Caco-2 (cell line): ENCODE measurements at regions not wholly inside any gene's neighbourhood (a gene's known extent, or its start where the extent isn't known, plus 50 kb on each side); places are given as distances from the start of the nearest gene placed in this dataset.

Experiments
- BruUV-seq: library from RNA; stranded (reverse); fragments of 400-500 nt; replicated peaks from 2 replicates; lab custom pipeline; 2021; lab: Mats Ljungman, UMichigan
- CTCF ChIA-PET: fragments of 300-600 bp; sonication (Branson Sonifier 250); formaldehyde crosslinking; loops from one replicate; lab custom pipeline; 2022; ENCODE audit warnings: antibody characterized with exemption; lab: Charles Lee
- POLR2A ChIA-PET: fragments of 300-600 bp; sonication (Branson Sonifier 250); formaldehyde crosslinking; loops from one replicate; lab custom pipeline; 2022; ENCODE audit warnings: antibody characterized with exemption; lab: Charles Lee
- DNase-seq, 2 experiments: peaks; one replicate each; pipeline versions ENCODE4 v3.0.0 to v3.0.0-alpha.2; 2020 to 2022
- H3K27me3 ChIP-seq: replicated peaks from 2 replicates; pipeline ENCODE4 v1.6.0; 2011; ENCODE audit warnings: low read length; ENCODE audit not compliant: control insufficient read depth, insufficient read depth
- H3K36me3 ChIP-seq: 2 replicates; pipeline ENCODE4 v1.5.1; 2011; ENCODE audit warnings: low read length; ENCODE audit not compliant: control insufficient read depth, insufficient read depth
- H3K4me1 ChIP-seq: fragments of 250-450 bp; sonication (Bioruptor Pico); 2 replicates; pipeline ENCODE4 v1.5.1; 2020; ENCODE audit warnings: mild to moderate bottlenecking
- H3K4me3 ChIP-seq: 2 replicates; pipeline ENCODE4 v1.5.1; 2011; ENCODE audit warnings: low read depth, mild to moderate bottlenecking, control low read depth, low read length
- H3K9me3 ChIP-seq: fragments of 250-450 bp; sonication (Bioruptor Pico); 2 replicates; pipeline ENCODE4 v1.5.1; 2020; ENCODE audit warnings: mild to moderate bottlenecking, moderate library complexity
- H3K27ac Mint-ChIP-seq: one replicate; pipeline ENCODE4 v1.8.0; 2022; ENCODE audit warnings: mixed read lengths; ENCODE audit not compliant: unreplicated experiment
- H3K27me3 Mint-ChIP-seq: one replicate; pipeline ENCODE4 v1.8.0; 2022; ENCODE audit warnings: mixed read lengths; ENCODE audit not compliant: insufficient read depth, unreplicated experiment
- H3K36me3 Mint-ChIP-seq: one replicate; pipeline ENCODE4 v1.8.0; 2022; ENCODE audit warnings: mild to moderate bottlenecking, mixed read lengths; ENCODE audit not compliant: insufficient read depth, unreplicated experiment
- H3K4me1 Mint-ChIP-seq: one replicate; pipeline ENCODE4 v1.8.0; 2022; ENCODE audit warnings: low read depth, mixed read lengths; ENCODE audit not compliant: unreplicated experiment
- H3K4me3 Mint-ChIP-seq: one replicate; pipeline ENCODE4 v1.8.0; 2022; ENCODE audit warnings: mild to moderate bottlenecking, moderate library complexity, mixed read lengths; ENCODE audit not compliant: unreplicated experiment
- H3K9me3 Mint-ChIP-seq: one replicate; pipeline ENCODE4 v1.8.0; 2022; ENCODE audit warnings: mixed read lengths; ENCODE audit not compliant: unreplicated experiment
- intact Hi-C: fragments of 100-400 bp; cut with micrococcal nuclease; formaldehyde crosslinking; loops from one replicate; pipeline ENCODE4 v1.10.0; 2022; ENCODE audit not compliant: unreplicated experiment
- TF ChIP-seq, protein P1 (sequence below), 2 experiments: fragments of 200-600 bp in 1 of 2; IDR thresholded peaks; 1 replicate in 1 of 2; 2 replicates in 1 of 2; pipeline versions ENCODE4 v1.5.1 to v1.8.0; 2011 to 2022; ENCODE audit warnings: antibody characterized with exemption in 1 of 2, control low read depth in 1 of 2, inconsistent platforms in 1 of 2, low read depth in 1 of 2, low read length in 1 of 2, mild to moderate bottlenecking in 1 of 2, moderate library complexity in 1 of 2; ENCODE audit not compliant: insufficient read depth in 1 of 2, severe bottlenecking in 1 of 2, unreplicated experiment in 1 of 2

- H3K36me3 Mint-ChIP-seq: peaks cover 6% of the 10 kb centered on the region
- H3K27ac Mint-ChIP-seq: no peak overlapping the region
- TF ChIP-seq, protein P1, sequence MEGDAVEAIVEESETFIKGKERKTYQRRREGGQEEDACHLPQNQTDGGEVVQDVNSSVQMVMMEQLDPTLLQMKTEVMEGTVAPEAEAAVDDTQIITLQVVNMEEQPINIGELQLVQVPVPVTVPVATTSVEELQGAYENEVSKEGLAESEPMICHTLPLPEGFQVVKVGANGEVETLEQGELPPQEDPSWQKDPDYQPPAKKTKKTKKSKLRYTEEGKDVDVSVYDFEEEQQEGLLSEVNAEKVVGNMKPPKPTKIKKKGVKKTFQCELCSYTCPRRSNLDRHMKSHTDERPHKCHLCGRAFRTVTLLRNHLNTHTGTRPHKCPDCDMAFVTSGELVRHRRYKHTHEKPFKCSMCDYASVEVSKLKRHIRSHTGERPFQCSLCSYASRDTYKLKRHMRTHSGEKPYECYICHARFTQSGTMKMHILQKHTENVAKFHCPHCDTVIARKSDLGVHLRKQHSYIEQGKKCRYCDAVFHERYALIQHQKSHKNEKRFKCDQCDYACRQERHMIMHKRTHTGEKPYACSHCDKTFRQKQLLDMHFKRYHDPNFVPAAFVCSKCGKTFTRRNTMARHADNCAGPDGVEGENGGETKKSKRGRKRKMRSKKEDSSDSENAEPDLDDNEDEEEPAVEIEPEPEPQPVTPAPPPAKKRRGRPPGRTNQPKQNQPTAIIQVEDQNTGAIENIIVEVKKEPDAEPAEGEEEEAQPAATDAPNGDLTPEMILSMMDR (IDR thresholded peaks at IDR 0.05; ENCODE audit: insufficient read depth in 1 of 2, low read depth in 1 of 2, low read length in 1 of 2, severe bottlenecking in 1 of 2, unreplicated experiment in 1 of 2): no peak
- intact Hi-C loops: no loop called here
- no peaks in the 10 kb centered on the region for H3K9me3 Mint-ChIP-seq
- no peaks in the 10 kb centered on the region for H3K9me3 ChIP-seq
- no TSS peak for BruUV-seq
- H3K4me3 Mint-ChIP-seq: no peak overlapping the region
- no peak overlapping the region for H3K4me3 ChIP-seq
- H3K27me3 ChIP-seq: no peaks in the 10 kb centered on the region
- peaks cover 47% of the 10 kb centered on the region for H3K4me1 ChIP-seq
- no peaks in the 10 kb centered on the region for H3K27me3 Mint-ChIP-seq
- POLR2A ChIA-PET: no interaction called here
- H3K36me3 ChIP-seq: no peaks in the 10 kb centered on the region
- H3K4me1 Mint-ChIP-seq: peaks cover 32% of the 10 kb centered on the region
- CTCF ChIA-PET: no interaction called here
- DNase-seq: peak; percentile 57 to 61
Observed at GRCh38 chr14:71361336-71361735, 454.1 kb downstream of the PCNX1 start.

DNA sequence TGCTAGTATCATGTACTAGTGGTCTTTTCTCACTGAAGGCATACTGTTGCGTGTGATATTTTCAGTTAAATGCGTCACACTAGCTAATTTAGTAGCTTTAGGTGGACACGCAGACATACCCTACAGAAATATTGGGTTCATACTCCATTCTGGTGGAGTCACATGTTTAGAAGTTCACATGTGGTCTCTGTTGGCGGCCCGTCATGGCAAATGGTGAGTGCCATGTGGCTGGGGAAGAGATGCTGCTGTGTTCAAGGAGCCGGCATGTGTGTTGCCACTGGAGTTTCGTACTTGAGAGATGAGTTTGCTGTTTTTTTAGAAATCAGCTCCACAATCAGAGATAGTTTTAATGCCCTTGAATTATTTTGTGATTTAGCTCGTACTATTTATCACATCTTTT is 454.6 kb downstream of the PCNX1 start:
- intact Hi-C loops: no loop called here
- DNase-seq: no peak
- Mint-ChIP-seq H3K27ac (no peak overlapping the region), H3K4me1 (peaks cover 32% of the 10 kb centered on the region), H3K36me3 (peaks cover 6% of the 10 kb centered on the region), H3K27me3 (no peaks in the 10 kb centered on the region), H3K4me3 (no peak overlapping the region), H3K9me3 (no peaks in the 10 kb centered on the region)
- CTCF ChIA-PET: no interaction called here
- no peaks in the 10 kb centered on the region for H3K9me3 ChIP-seq
- H3K4me1 ChIP-seq: peaks cover 47% of the 10 kb centered on the region
- no TSS peak for BruUV-seq
- TF ChIP-seq, protein P1 (IDR thresholded peaks at IDR 0.05; ENCODE audit: insufficient read depth in 1 of 2, low read depth in 1 of 2, low read length in 1 of 2, severe bottlenecking in 1 of 2, unreplicated experiment in 1 of 2): no peak
- POLR2A ChIA-PET: no interaction called here
- H3K36me3 ChIP-seq: no peaks in the 10 kb centered on the region
- no peaks in the 10 kb centered on the region for H3K27me3 ChIP-seq
- H3K4me3 ChIP-seq: no peak overlapping the region

GRCh38 chr14:71362282-71362681 is 455.0 kb downstream of the PCNX1 start:
- intact Hi-C loops: no loop called here
- H3K9me3 Mint-ChIP-seq: no peaks in the 10 kb centered on the region
- BruUV-seq: no TSS peak
- ChIA-PET CTCF (no interaction called here), POLR2A (no interaction called here)
- no peaks in the 10 kb centered on the region for H3K9me3 ChIP-seq
- no peak overlapping the region for H3K4me3 ChIP-seq
- H3K36me3 ChIP-seq: no peaks in the 10 kb centered on the region
- H3K4me1 ChIP-seq: peaks cover 47% of the 10 kb centered on the region
- TF ChIP-seq, protein P1 (IDR thresholded peaks at IDR 0.05; ENCODE audit: insufficient read depth in 1 of 2, low read depth in 1 of 2, low read length in 1 of 2, severe bottlenecking in 1 of 2, unreplicated experiment in 1 of 2): no peak
- peaks cover 32% of the 10 kb centered on the region for H3K4me1 Mint-ChIP-seq
- H3K4me3 Mint-ChIP-seq: no peak overlapping the region
- DNase-seq: no peak
- peaks cover 6% of the 10 kb centered on the region for H3K36me3 Mint-ChIP-seq
- no peaks in the 10 kb centered on the region for H3K27me3 Mint-ChIP-seq
- H3K27me3 ChIP-seq: no peaks in the 10 kb centered on the region
- no peak overlapping the region for H3K27ac Mint-ChIP-seq
